HEK293T (cell line): ENCODE measurements at regions not wholly inside any gene's neighbourhood (a gene's known extent, or its start where the extent isn't known, plus 50 kb on each side); places are given as distances from the start of the nearest gene placed in this dataset.

ENCODE experiments used
- BHLHE40 ChIP-seq: fragments of 450-650 bp; IDR thresholded peaks from 2 replicates; pipeline ENCODE4 v1.6.1; 2016; ENCODE audit warnings: mild to moderate bottlenecking, moderate library complexity, borderline replicate concordance
- FOXK2 ChIP-seq: fragments of 450-650 bp; IDR thresholded peaks from 2 replicates; pipeline ENCODE4 v1.6.1; 2016; ENCODE audit warnings: mild to moderate bottlenecking
- FOXM1 ChIP-seq: fragments of 450-650 bp; IDR thresholded peaks from 2 replicates; pipeline ENCODE4 v1.6.1; 2017; ENCODE audit warnings: mild to moderate bottlenecking, borderline replicate concordance
- SP1 ChIP-seq: fragments of 450-650 bp; IDR thresholded peaks from 2 replicates; pipeline ENCODE4 v1.6.1; 2017

DNA sequence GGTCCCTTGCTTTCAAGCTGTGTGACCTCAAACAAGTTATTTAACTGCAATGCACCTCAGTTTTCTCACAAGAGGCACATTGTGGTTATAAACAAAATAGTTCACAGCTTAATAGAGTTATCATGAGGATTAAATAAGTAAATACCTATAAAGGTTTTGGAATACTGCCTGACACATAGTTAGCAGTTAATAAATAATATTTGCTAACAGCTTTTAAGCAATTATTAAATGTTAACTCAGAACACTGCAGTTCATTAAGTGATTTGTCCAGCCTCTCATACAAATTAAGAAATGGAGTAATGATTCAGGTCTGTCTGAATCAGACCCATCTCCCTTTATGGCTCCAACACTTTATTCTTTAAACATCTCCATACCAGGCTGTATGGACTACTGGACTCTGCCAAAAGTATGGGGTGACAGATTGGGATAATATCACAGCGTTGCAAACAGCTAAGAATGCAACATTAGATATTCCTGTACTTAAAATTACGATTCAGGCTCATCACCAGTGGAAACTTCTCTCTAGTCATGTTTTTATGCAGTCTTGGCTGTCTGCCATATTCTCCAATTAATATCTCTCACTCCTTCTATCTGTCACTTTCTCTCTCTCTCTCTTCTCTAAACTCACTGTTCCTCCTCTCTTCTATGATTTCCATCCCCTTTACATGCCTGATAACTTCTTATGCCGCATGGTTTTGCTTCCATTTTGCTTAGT is 370.6 kb upstream of the UBE2E3 start:
- no peak for TF ChIP-seq SP1
- TF ChIP-seq FOXM1: no peak
- TF ChIP-seq FOXK2: no peak
- TF ChIP-seq BHLHE40: no peak
